HepG2 (cell line): ENCODE measurements at regions not wholly inside any gene's neighbourhood (a gene's known extent, or its start where the extent isn't known, plus 50 kb on each side); places are given as distances from the start of the nearest gene placed in this dataset.

ENCODE experiments used
- ATAC-seq: fragments of 200-7000 bp; cut with Tn5 transposase; 3 replicates; pipeline ENCODE4 v1.9.1; 2020; ENCODE audit warnings: mild to moderate bottlenecking, moderate library complexity
- BruUV-seq: library from RNA; stranded (reverse); fragments of 400-500 nt; replicated peaks from 2 replicates; lab custom pipeline; 2021; lab: Mats Ljungman, UMichigan
- CTCF ChIA-PET: fragments of 300-600 bp; formaldehyde crosslinking; extraction: SDS; loops from one replicate; lab custom pipeline; 2021; ENCODE audit warnings: low total read pairs, inconsistent platforms, low intra/inter-chr PET ratio; lab: Yijun Ruan, JAX
- POLR2A ChIA-PET: fragments of 350-600 bp; sonication (Branson Sonifier 250); formaldehyde crosslinking; loops from one replicate; lab custom pipeline; 2020; ENCODE audit warnings: antibody characterized with exemption, inconsistent platforms; lab: Yijun Ruan, JAX
- DNase-seq: peaks from one replicate; pipeline ENCODE4 v3.0.0-alpha.2; 2015; ENCODE audit warnings: low spot score
- FAIRE-seq: peaks from 3 replicates; lab custom pipeline; 2011; peaks lifted over from hg19 to GRCh38; lab: Jason Lieb, UNC
- H2AFZ ChIP-seq: one replicate; pipeline ENCODE4 v1.6.1; 2011; ENCODE audit warnings: low read length, inconsistent platforms
- H3K27ac ChIP-seq: fragments of 300-600 bp; 3 replicates; pipeline ENCODE4 v1.8.0; 2011; ENCODE audit warnings: mixed run types, mild to moderate bottlenecking, mixed read lengths, low read length, inconsistent platforms; ENCODE audit not compliant: insufficient read depth; ENCODE audit errors: extremely low read length
- H3K27me3 ChIP-seq, 2 experiments: fragments of 200-600 bp in 1 of 2; 2 replicates in 1 of 2; 3 replicates in 1 of 2; pipeline versions ENCODE4 v1.6.0 to v1.8.0; 2011; ENCODE audit warnings: low read length in 2 of 2, mild to moderate bottlenecking in 2 of 2, moderate library complexity in 2 of 2, inconsistent platforms in 1 of 2; ENCODE audit not compliant: insufficient read depth in 2 of 2, control insufficient read depth in 1 of 2
- H3K36me3 ChIP-seq, 2 experiments: fragments of 200-600 bp in 1 of 2; replicated peaks in 1 of 2; 2 replicates in 1 of 2; 3 replicates in 1 of 2; pipeline versions ENCODE4 v1.5.1 to v1.8.0; 2011; ENCODE audit warnings: low read length in 2 of 2, inconsistent platforms in 1 of 2; ENCODE audit not compliant: insufficient read depth in 2 of 2, control insufficient read depth in 1 of 2
- H3K4me1 ChIP-seq: 2 replicates; pipeline ENCODE4 v1.5.1; 2012; ENCODE audit warnings: low read length, inconsistent platforms; ENCODE audit not compliant: insufficient read depth
- H3K4me2 ChIP-seq: 2 replicates; pipeline ENCODE4 v1.6.0; 2011; ENCODE audit warnings: low read depth, low read length, inconsistent platforms
- H3K4me3 ChIP-seq, 3 experiments: fragments of 200-600 bp in 1 of 3; sonication (generic), shearing (Covaris generic) in 1 of 3; replicated peaks in 1 of 3; 2 replicates each; pipeline ENCODE4 v1.5.1; 2011 to 2016; ENCODE audit warnings: low read length in 3 of 3, inconsistent platforms in 2 of 3, low read depth in 2 of 3, mild to moderate bottlenecking in 2 of 3, control low read depth in 1 of 3, mixed read lengths in 1 of 3; ENCODE audit not compliant: insufficient read depth in 1 of 3
- H3K79me2 ChIP-seq: one replicate; pipeline ENCODE4 v1.6.1; 2011; ENCODE audit warnings: low read length, inconsistent platforms; ENCODE audit not compliant: insufficient read depth
- H3K9ac ChIP-seq: 2 replicates; pipeline ENCODE4 v1.6.0; 2011; ENCODE audit warnings: mild to moderate bottlenecking, low read depth, low read length, inconsistent platforms; ENCODE audit not compliant: insufficient read depth
- H3K9me3 ChIP-seq: 2 replicates; pipeline ENCODE4 v1.5.1; 2012; ENCODE audit warnings: mild to moderate bottlenecking, low read length
- H4K20me1 ChIP-seq: 2 replicates; pipeline ENCODE4 v1.6.0; 2011; ENCODE audit warnings: inconsistent platforms, mild to moderate bottlenecking, low read length, moderate library complexity; ENCODE audit not compliant: insufficient read depth
- CBX5 ChIP-seq: sonication (generic); formaldehyde crosslinking; IDR thresholded peaks from 2 replicates; pipeline ENCODE4 v1.4.0; 2020; ENCODE audit warnings: missing genetic modification reagents, borderline replicate concordance
- CENPBD1 ChIP-seq: sonication (generic); formaldehyde crosslinking; IDR thresholded peaks from 2 replicates; pipeline ENCODE4 v1.8.0; 2022; ENCODE audit warnings: missing genetic modification reagents, low read depth, mild to moderate bottlenecking, borderline replicate concordance
- FOXK2 ChIP-seq: fragments of 450-650 bp; IDR thresholded peaks from 2 replicates; pipeline ENCODE4 v1.6.1; 2016
- FOXM1 ChIP-seq: sonication (generic); formaldehyde crosslinking; IDR thresholded peaks from 2 replicates; pipeline ENCODE4 v1.5.0; 2020; ENCODE audit warnings: missing genetic modification reagents
- GMEB1 ChIP-seq: sonication (generic); formaldehyde crosslinking; IDR thresholded peaks from 2 replicates; pipeline ENCODE4 v1.5.1; 2020; ENCODE audit warnings: missing genetic modification reagents, mild to moderate bottlenecking, borderline replicate concordance
- JUNB ChIP-seq: sonication (generic); formaldehyde crosslinking; IDR thresholded peaks from 2 replicates; pipeline ENCODE4 v1.8.0; 2022; ENCODE audit warnings: missing genetic modification reagents, mild to moderate bottlenecking, borderline replicate concordance
- MYC ChIP-seq: sonication (generic); formaldehyde crosslinking; IDR thresholded peaks from 2 replicates; pipeline ENCODE4 v1.9.0; 2021; ENCODE audit warnings: missing genetic modification reagents, borderline replicate concordance
- NFIB ChIP-seq: sonication (generic); formaldehyde crosslinking; IDR thresholded peaks from 2 replicates; pipeline ENCODE4 v1.9.0; 2021; ENCODE audit warnings: missing genetic modification reagents, mild to moderate bottlenecking, borderline replicate concordance
- RFX3 ChIP-seq: IDR thresholded peaks from 2 replicates; pipeline ENCODE4 v1.6.1; 2016; ENCODE audit warnings: missing biosample characterization, missing genetic modification reagents
- SMAD1 ChIP-seq: sonication (generic); formaldehyde crosslinking; IDR thresholded peaks from 2 replicates; pipeline ENCODE4 v1.4.0; 2020; ENCODE audit warnings: missing genetic modification reagents, low read depth, mild to moderate bottlenecking, borderline replicate concordance
- TAF15 ChIP-seq: fragments of 200-400 bp; formaldehyde crosslinking; IDR thresholded peaks from one replicate; pipeline ENCODE4 v1.6.1; 2018; ENCODE audit warnings: mild to moderate bottlenecking, low read depth, low read length; ENCODE audit not compliant: poor library complexity, severe bottlenecking
- ZKSCAN1 ChIP-seq: fragments of 150-350 bp; IDR thresholded peaks from 2 replicates; pipeline ENCODE4 v1.6.1; 2014; ENCODE audit warnings: low read length
- ZNF101 ChIP-seq: sonication (generic); formaldehyde crosslinking; IDR thresholded peaks from 2 replicates; pipeline ENCODE4 v1.4.0; 2020; ENCODE audit warnings: mild to moderate bottlenecking, low read depth, missing genetic modification reagents, borderline replicate concordance
- ZNF362 ChIP-seq: sonication (generic); formaldehyde crosslinking; IDR thresholded peaks from 2 replicates; pipeline ENCODE4 v1.4.0; 2020; ENCODE audit warnings: missing genetic modification reagents, mild to moderate bottlenecking, borderline replicate concordance
- ZNF512B ChIP-seq: sonication (generic); formaldehyde crosslinking; IDR thresholded peaks from 2 replicates; pipeline ENCODE4 v1.5.1; 2020; ENCODE audit warnings: missing genetic modification reagents, mild to moderate bottlenecking, borderline replicate concordance
- ZNF563 ChIP-seq: sonication (generic); formaldehyde crosslinking; IDR thresholded peaks from 2 replicates; pipeline ENCODE4 v1.8.0; 2022; ENCODE audit warnings: mild to moderate bottlenecking, moderate library complexity, missing genetic modification reagents
- ZNF713 ChIP-seq: sonication (generic); formaldehyde crosslinking; IDR thresholded peaks from 2 replicates; pipeline ENCODE4 v1.4.0; 2020; ENCODE audit warnings: mild to moderate bottlenecking, missing genetic modification reagents
- ZNF766 ChIP-seq: sonication (generic); formaldehyde crosslinking; IDR thresholded peaks from 2 replicates; pipeline ENCODE4 v1.5.0; 2020; ENCODE audit warnings: missing genetic modification reagents, borderline replicate concordance
- ZNF782 ChIP-seq: sonication (generic); formaldehyde crosslinking; IDR thresholded peaks from 2 replicates; pipeline ENCODE4 v1.4.0; 2020; ENCODE audit warnings: missing genetic modification reagents, mild to moderate bottlenecking, borderline replicate concordance
- WGBS: methylation state at CpG from one replicate; pipeline ENCODE4 v1.1.6; 2017; ENCODE audit warnings: low lambda C conversion rate; 5-methylcytosine and 5-hydroxymethylcytosine counted together
- in situ Hi-C: cut with HindIII; loops from 2 replicates; pipeline ENCODE4 v1.10.0; 2017; ENCODE audit warnings: low pct_unique_long_range_greater_than_20kb; ENCODE audit not compliant: extremely low pct_ligation_motif_present
- intact Hi-C: fragments of 100-400 bp; cut with micrococcal nuclease; formaldehyde crosslinking; loops from one replicate; pipeline ENCODE4 v1.10.0; 2022; ENCODE audit not compliant: unreplicated experiment

GRCh38 chr3:141814375-141814774 lies 51.2 kb downstream of the GRK7 start:
- H3K9ac ChIP-seq: no peak overlapping the region
- FAIRE-seq (no peak), ATAC-seq (no peak), DNase-seq (no peak)
- in situ Hi-C loops (no loop called here), intact Hi-C loops (loop anchor here (10.0 kb wide), 1 partner anchor 1280 kb away; no protein-coding TSS in a partner anchor)
- H3K4me3 ChIP-seq: no peak overlapping the region
- no peaks in the 10 kb centered on the region for H3K9me3 ChIP-seq
- CTCF ChIA-PET: no interaction called here
- H3K4me1 ChIP-seq: no peaks in the 10 kb centered on the region
- H4K20me1 ChIP-seq: no peaks in the 10 kb centered on the region
- peaks cover 2 to 11% of the 10 kb centered on the region in 2 experiments; a peak in 2 of 5 replicates for H3K27me3 ChIP-seq
- TF ChIP-seq TAF15: no peak
- no peak for TF ChIP-seq ZKSCAN1
- no peak for TF ChIP-seq CBX5
- TF ChIP-seq MYC (CRISPR knock-in tag): no peak
- no peak for TF ChIP-seq ZNF782 (CRISPR knock-in tag)
- no peak for TF ChIP-seq CENPBD1
- no peak for TF ChIP-seq RFX3
- TF ChIP-seq ZNF563: no peak
- no peak for TF ChIP-seq ZNF512B (CRISPR knock-in tag)
- no peak for TF ChIP-seq JUNB
- no peak for TF ChIP-seq ZNF101 (CRISPR knock-in tag)
- no peak for TF ChIP-seq ZNF362 (CRISPR knock-in tag)
- TF ChIP-seq ZNF766 (CRISPR knock-in tag): no peak
- TF ChIP-seq GMEB1 (CRISPR knock-in tag): no peak
- no peak for TF ChIP-seq FOXK2
- no peak for TF ChIP-seq FOXM1 (CRISPR knock-in tag)
- TF ChIP-seq NFIB (CRISPR knock-in tag): no peak
- TF ChIP-seq ZNF713 (CRISPR knock-in tag): no peak
- TF ChIP-seq SMAD1 (CRISPR knock-in tag): no peak
- POLR2A ChIA-PET: no interaction called here
- no TSS peak for BruUV-seq
- no peak overlapping the region for H3K27ac ChIP-seq
- no peak overlapping the region for H3K4me2 ChIP-seq
- 46% methylated on average over 2 of the region's 2 CpGs for WGBS
- H3K79me2 ChIP-seq: no peaks in the 10 kb centered on the region
- no peaks in the 10 kb centered on the region for H3K36me3 ChIP-seq
- no peak overlapping the region for H2AFZ ChIP-seq
